HG02981 (cell line): ENCODE measurements at regions not wholly inside any gene's neighbourhood (a gene's known extent, or its start where the extent isn't known, plus 50 kb on each side); places are given as distances from the start of the nearest gene placed in this dataset.

Experiments
- ATAC-seq: cut with Tn5 transposase; IDR thresholded peaks from one replicate; pipeline ENCODE4 v1.9.1; 2021; ENCODE audit warnings: mild to moderate bottlenecking, moderate library complexity; ENCODE audit not compliant: unreplicated experiment

- no peak for ATAC-seq
Observed at GRCh38 chr3:21801631-21802030, 50.6 kb upstream of the ZNF385D start.

GRCh38 chr3:21803604-21804003, 52.6 kb upstream of the ZNF385D start:
- no peak for ATAC-seq

GRCh38 chr3:21804330-21804729, 53.3 kb upstream of the ZNF385D start:
- ATAC-seq: no peak

- no peak for ATAC-seq
Observed at GRCh38 chr3:21806733-21807132, 55.7 kb upstream of the ZNF385D start.

GRCh38 chr3:21825684-21826083, 74.7 kb upstream of the ZNF385D start:
- ATAC-seq: no peak

GRCh38 chr3:21826416-21826815, 75.4 kb upstream of the ZNF385D start:
- no peak for ATAC-seq

- no peak for ATAC-seq
Observed at GRCh38 chr3:21830541-21830940, 79.5 kb upstream of the ZNF385D start.

- ATAC-seq: no peak
Observed at GRCh38 chr3:21835264-21835663, 84.3 kb upstream of the ZNF385D start.

GRCh38 chr3:21836227-21836626, 85.2 kb upstream of the ZNF385D start:
- no peak for ATAC-seq

- no peak for ATAC-seq
Observed at GRCh38 chr3:21839176-21839575, 88.2 kb upstream of the ZNF385D start.

- no peak for ATAC-seq
Observed at GRCh38 chr3:21839592-21839991, 88.6 kb upstream of the ZNF385D start.

GRCh38 chr3:21847005-21847404, 96.0 kb upstream of the ZNF385D start:
- no peak for ATAC-seq

GRCh38 chr3:21859124-21860081, 108.4 kb upstream of the ZNF385D start:
- no peak for ATAC-seq

- ATAC-seq: no peak
Observed at GRCh38 chr3:21860082-21860475, 109.1 kb upstream of the ZNF385D start.

GRCh38 chr3:21860657-21861056, 109.6 kb upstream of the ZNF385D start:
- no peak for ATAC-seq

- no peak for ATAC-seq
Observed at GRCh38 chr3:21876782-21877181, 125.8 kb upstream of the ZNF385D start.

- no peak for ATAC-seq
Observed at GRCh38 chr3:21877214-21877754, 126.3 kb upstream of the ZNF385D start.

GRCh38 chr3:21879184-21879886, 128.3 kb upstream of the ZNF385D start:
- no peak for ATAC-seq

- ATAC-seq: no peak
Observed at GRCh38 chr3:21888656-21889055, 137.6 kb upstream of the ZNF385D start.

- ATAC-seq: no peak
Observed at GRCh38 chr3:21889166-21889565, 138.2 kb upstream of the ZNF385D start.

GRCh38 chr3:21892104-21892503, 141.1 kb upstream of the ZNF385D start:
- no peak for ATAC-seq

GRCh38 chr3:21893242-21893641, 142.2 kb upstream of the ZNF385D start:
- no peak for ATAC-seq
